GM21526 (cell line): ENCODE measurements at regions not wholly inside any gene's neighbourhood (a gene's known extent, or its start where the extent isn't known, plus 50 kb on each side); places are given as distances from the start of the nearest gene placed in this dataset.

ENCODE experiments used
- ATAC-seq: cut with Tn5 transposase; IDR thresholded peaks from one replicate; pipeline ENCODE4 v1.9.1; 2021; ENCODE audit warnings: moderate library complexity; ENCODE audit not compliant: unreplicated experiment, low FRiP score

GRCh38 chr18:67072791-67073190 is 443.7 kb downstream of the DSEL start:
- ATAC-seq: no peak

- no peak for ATAC-seq
These were observed 447.9 kb downstream of the DSEL start for GRCh38 chr18:67068608-67069007.

- ATAC-seq: no peak
These were observed 443.4 kb upstream of the CDH19 start for GRCh38 chr18:67047334-67047733.

- no peak for ATAC-seq
These were observed 439.4 kb upstream of the CDH19 start for GRCh38 chr18:67043276-67043675.

GRCh38 chr18:67041334-67041733 is 437.4 kb upstream of the CDH19 start:
- no peak for ATAC-seq

GRCh38 chr18:67035026-67035425 is 431.1 kb upstream of the CDH19 start:
- ATAC-seq: no peak

- ATAC-seq: no peak
These were observed 419.2 kb upstream of the CDH19 start for GRCh38 chr18:67023059-67023458.

- no peak for ATAC-seq
These were observed 407.0 kb upstream of the CDH19 start for GRCh38 chr18:67010919-67011318.

GRCh38 chr18:67007999-67008398 is 404.1 kb upstream of the CDH19 start:
- no peak for ATAC-seq

GRCh38 chr18:67007085-67007484 is 403.2 kb upstream of the CDH19 start:
- no peak for ATAC-seq

GRCh38 chr18:67001052-67001451 is 397.2 kb upstream of the CDH19 start:
- ATAC-seq: no peak

- ATAC-seq: no peak
These were observed 395.1 kb upstream of the CDH19 start for GRCh38 chr18:66999003-66999402.

- no peak for ATAC-seq
These were observed 391.4 kb upstream of the CDH19 start for GRCh38 chr18:66995270-66995669.

GRCh38 chr18:66994790-66995189 is 390.9 kb upstream of the CDH19 start:
- ATAC-seq: no peak

GRCh38 chr18:66993492-66993891 is 389.6 kb upstream of the CDH19 start:
- ATAC-seq: no peak

- ATAC-seq: no peak
These were observed 387.0 kb upstream of the CDH19 start for GRCh38 chr18:66990909-66991308.

GRCh38 chr18:66979009-66979408 is 375.1 kb upstream of the CDH19 start:
- ATAC-seq: no peak

GRCh38 chr18:66972681-66973080 is 368.8 kb upstream of the CDH19 start:
- no peak for ATAC-seq

GRCh38 chr18:66971960-66972359 is 368.1 kb upstream of the CDH19 start:
- no peak for ATAC-seq

GRCh38 chr18:66966171-66966570 is 362.3 kb upstream of the CDH19 start:
- no peak for ATAC-seq

- ATAC-seq: no peak
These were observed 354.4 kb upstream of the CDH19 start for GRCh38 chr18:66958309-66958708.

- no peak for ATAC-seq
These were observed 347.9 kb upstream of the CDH19 start for GRCh38 chr18:66951750-66952149.

GRCh38 chr18:66949419-66949818 is 345.5 kb upstream of the CDH19 start:
- ATAC-seq: no peak
